ENCODE measurements at regions not wholly inside any gene's neighbourhood (a gene's known extent, or its start where the extent isn't known, plus 50 kb on each side); places are given as distances from the start of the nearest gene placed in this dataset.
A peak's percentile ranks its signal among the peaks of the same experiment; 100 is the strongest.

- peak; percentile 77; the same call in 1 of the 2 replicates for TF ChIP-seq JUND (IDR thresholded peaks at IDR 0.05; ENCODE audit: low read depth)
- DNase-seq (ENCODE audit: low read depth in 1 of 2, low spot score in 1 of 2), result peak in 1 of 2 experiments; percentile 72
- in situ Hi-C loops (cut with HindIII; ENCODE audit: low pct_unique_long_range_greater_than_20kb, low sequenced_read_pairs), result no loop called here
These were observed 210.4 kb upstream of the KRR1 start for GRCh38 chr12:75721796-75722195.

GRCh38 chr12:75720812-75721641, 209.6 kb upstream of the KRR1 start:
- peak; percentile 75; the same call in 1 of the 2 replicates for TF ChIP-seq JUND (IDR thresholded peaks at IDR 0.05; ENCODE audit: low read depth)
- in situ Hi-C loops (cut with HindIII; ENCODE audit: low pct_unique_long_range_greater_than_20kb, low sequenced_read_pairs), result no loop called here
- peak; percentile 52 to 97 for DNase-seq (ENCODE audit: low read depth in 1 of 2, low spot score in 1 of 2)

- in situ Hi-C loops (cut with HindIII; ENCODE audit: low pct_unique_long_range_greater_than_20kb, low sequenced_read_pairs), result no loop called here
- TF ChIP-seq JUND (IDR thresholded peaks at IDR 0.05; ENCODE audit: low read depth), result no peak
- no peak for DNase-seq (ENCODE audit: low read depth in 1 of 2, low spot score in 1 of 2)
These were observed 206.5 kb upstream of the KRR1 start for GRCh38 chr12:75717902-75718301.

GRCh38 chr12:75716291-75717025, 205.0 kb upstream of the KRR1 start:
- TF ChIP-seq JUND (IDR thresholded peaks at IDR 0.05; ENCODE audit: low read depth), result no peak
- no peak for DNase-seq (ENCODE audit: low read depth in 1 of 2, low spot score in 1 of 2)
- in situ Hi-C loops (cut with HindIII; ENCODE audit: low pct_unique_long_range_greater_than_20kb, low sequenced_read_pairs), result no loop called here

GRCh38 chr12:75715682-75716081, 204.3 kb upstream of the KRR1 start:
- no peak for TF ChIP-seq JUND (IDR thresholded peaks at IDR 0.05; ENCODE audit: low read depth)
- in situ Hi-C loops (cut with HindIII; ENCODE audit: low pct_unique_long_range_greater_than_20kb, low sequenced_read_pairs), result no loop called here
- no peak for DNase-seq (ENCODE audit: low read depth in 1 of 2, low spot score in 1 of 2)

GRCh38 chr12:75715323-75715644, 203.9 kb upstream of the KRR1 start:
- no peak for DNase-seq (ENCODE audit: low read depth in 1 of 2, low spot score in 1 of 2)
- no peak for TF ChIP-seq JUND (IDR thresholded peaks at IDR 0.05; ENCODE audit: low read depth)
- in situ Hi-C loops (cut with HindIII; ENCODE audit: low pct_unique_long_range_greater_than_20kb, low sequenced_read_pairs), result no loop called here

GRCh38 chr12:75714462-75715322, 203.3 kb upstream of the KRR1 start:
- no peak for DNase-seq (ENCODE audit: low read depth in 1 of 2, low spot score in 1 of 2)
- in situ Hi-C loops (cut with HindIII; ENCODE audit: low pct_unique_long_range_greater_than_20kb, low sequenced_read_pairs), result no loop called here
- no peak for TF ChIP-seq JUND (IDR thresholded peaks at IDR 0.05; ENCODE audit: low read depth)

GRCh38 chr12:75713434-75713833, 202.0 kb upstream of the KRR1 start:
- no peak for TF ChIP-seq JUND (IDR thresholded peaks at IDR 0.05; ENCODE audit: low read depth)
- in situ Hi-C loops (cut with HindIII; ENCODE audit: low pct_unique_long_range_greater_than_20kb, low sequenced_read_pairs), result no loop called here
- DNase-seq (ENCODE audit: low read depth in 1 of 2, low spot score in 1 of 2), result no peak

- peak in 1 of 2 experiments; percentile 68 for DNase-seq (ENCODE audit: low read depth in 1 of 2, low spot score in 1 of 2)
- in situ Hi-C loops (cut with HindIII; ENCODE audit: low pct_unique_long_range_greater_than_20kb, low sequenced_read_pairs), result no loop called here
- TF ChIP-seq JUND (IDR thresholded peaks at IDR 0.05; ENCODE audit: low read depth), result no peak
These were observed 200.8 kb upstream of the KRR1 start for GRCh38 chr12:75712223-75712622.

- peak in 1 of 2 experiments; percentile 67 for DNase-seq (ENCODE audit: low read depth in 1 of 2, low spot score in 1 of 2)
- no peak for TF ChIP-seq JUND (IDR thresholded peaks at IDR 0.05; ENCODE audit: low read depth)
- in situ Hi-C loops (cut with HindIII; ENCODE audit: low pct_unique_long_range_greater_than_20kb, low sequenced_read_pairs), result no loop called here
These were observed 199.9 kb upstream of the KRR1 start for GRCh38 chr12:75711271-75711670.

- no peak for DNase-seq (ENCODE audit: low read depth in 1 of 2, low spot score in 1 of 2)
- in situ Hi-C loops (cut with HindIII; ENCODE audit: low pct_unique_long_range_greater_than_20kb, low sequenced_read_pairs), result no loop called here
- TF ChIP-seq JUND (IDR thresholded peaks at IDR 0.05; ENCODE audit: low read depth), result no peak
These were observed 199.1 kb upstream of the KRR1 start for GRCh38 chr12:75710361-75711069.

- DNase-seq (ENCODE audit: low read depth in 1 of 2, low spot score in 1 of 2), result no peak
- in situ Hi-C loops (cut with HindIII; ENCODE audit: low pct_unique_long_range_greater_than_20kb, low sequenced_read_pairs), result no loop called here
- no peak for TF ChIP-seq JUND (IDR thresholded peaks at IDR 0.05; ENCODE audit: low read depth)
These were observed 198.1 kb upstream of the KRR1 start for GRCh38 chr12:75709503-75709902.
